Activated naive CD4-positive, alpha-beta T cell treated with anti-CD3 and anti-CD28 coated beads for 36 hours (primary cell): ENCODE measurements at regions not wholly inside any gene's neighbourhood (a gene's known extent, or its start where the extent isn't known, plus 50 kb on each side); places are given as distances from the start of the nearest gene placed in this dataset.

Experiments used
- CTCF ChIA-PET: fragments of 350-600 bp; sonication (Branson Sonifier 250); formaldehyde crosslinking; loops from one replicate; lab custom pipeline; 2021; ENCODE audit warnings: antibody characterized with exemption; lab: Charles Lee
- DNase-seq: peaks from one replicate; pipeline ENCODE4 v3.0.0-alpha.2; 2020
- H3K27ac Mint-ChIP-seq: one replicate; pipeline ENCODE4 v1.8.0; 2021; ENCODE audit warnings: mild to moderate bottlenecking, mixed read lengths
- H3K27me3 Mint-ChIP-seq: one replicate; pipeline ENCODE4 v1.8.0; 2021; ENCODE audit warnings: low read depth, mixed read lengths
- H3K36me3 Mint-ChIP-seq: one replicate; pipeline ENCODE4 v1.8.0; 2021; ENCODE audit warnings: low read depth, mixed read lengths
- H3K4me1 Mint-ChIP-seq: one replicate; pipeline ENCODE4 v1.8.0; 2021; ENCODE audit warnings: low read depth, mixed read lengths
- H3K4me3 Mint-ChIP-seq: one replicate; pipeline ENCODE4 v1.8.0; 2021; ENCODE audit warnings: mild to moderate bottlenecking, moderate library complexity, mixed read lengths
- H3K9me3 Mint-ChIP-seq: one replicate; pipeline ENCODE4 v1.8.0; 2021; ENCODE audit warnings: mixed read lengths
- intact Hi-C: fragments of 100-400 bp; cut with micrococcal nuclease; formaldehyde crosslinking; loops from one replicate; pipeline ENCODE4 v1.15.1; 2023

GRCh38 chr16:79863128-79864031 lies 262.8 kb upstream of the MAF start:
- Mint-ChIP-seq H3K27ac (no peak overlapping the region), H3K9me3 (no peaks in the 10 kb centered on the region), H3K4me1 (no peaks in the 10 kb centered on the region), H3K27me3 (peaks cover 2% of the 10 kb centered on the region), H3K36me3 (no peaks in the 10 kb centered on the region), H3K4me3 (no peak overlapping the region)
- intact Hi-C loops = no loop called here
- no peak for DNase-seq
- CTCF ChIA-PET = interaction anchor here (0.7 kb wide), 1 partner anchor 235 kb away, joined by 3 read pairs; no protein-coding TSS in a partner anchor

- no peaks in the 10 kb centered on the region for H3K27me3 Mint-ChIP-seq
- peaks cover 1% of the 10 kb centered on the region for H3K9me3 Mint-ChIP-seq
- H3K4me1 Mint-ChIP-seq = no peaks in the 10 kb centered on the region
- H3K4me3 Mint-ChIP-seq = no peak overlapping the region
- no peaks in the 10 kb centered on the region for H3K36me3 Mint-ChIP-seq
- no peak overlapping the region for H3K27ac Mint-ChIP-seq
- no peak for DNase-seq
- intact Hi-C loops = no loop called here
- CTCF ChIA-PET = interaction anchor here (0.7 kb wide), 1 partner anchor 234 kb away, joined by 3 read pairs; no protein-coding TSS in a partner anchor
Observed at GRCh38 chr16:79862601-79863000, 262.1 kb upstream of the MAF start.

GRCh38 chr16:79856581-79856980 lies 256.0 kb upstream of the MAF start:
- Mint-ChIP-seq H3K36me3 (peaks cover 4% of the 10 kb centered on the region), H3K27me3 (peaks cover 3% of the 10 kb centered on the region), H3K4me3 (no peak overlapping the region), H3K9me3 (peaks cover 22% of the 10 kb centered on the region), H3K27ac (no peak overlapping the region), H3K4me1 (no peaks in the 10 kb centered on the region)
- CTCF ChIA-PET = no interaction called here
- DNase-seq = no peak
- intact Hi-C loops = no loop called here

- H3K36me3 Mint-ChIP-seq = peaks cover under 1% of the 10 kb centered on the region
- no peaks in the 10 kb centered on the region for H3K27me3 Mint-ChIP-seq
- no peak overlapping the region for H3K27ac Mint-ChIP-seq
- no peak for DNase-seq
- H3K4me3 Mint-ChIP-seq = no peak overlapping the region
- intact Hi-C loops = no loop called here
- CTCF ChIA-PET = no interaction called here
- H3K4me1 Mint-ChIP-seq = peaks cover 5% of the 10 kb centered on the region
- peaks cover 11% of the 10 kb centered on the region for H3K9me3 Mint-ChIP-seq
Observed at GRCh38 chr16:79850348-79850747, 249.8 kb upstream of the MAF start.

- no peak overlapping the region for H3K27ac Mint-ChIP-seq
- H3K4me1 Mint-ChIP-seq = peaks cover 12% of the 10 kb centered on the region
- H3K9me3 Mint-ChIP-seq = peaks cover 5% of the 10 kb centered on the region
- H3K27me3 Mint-ChIP-seq = no peaks in the 10 kb centered on the region
- H3K36me3 Mint-ChIP-seq = no peaks in the 10 kb centered on the region
- CTCF ChIA-PET = no interaction called here
- DNase-seq = no peak
- intact Hi-C loops = loop anchor here (5.0 to 10.0 kb wide), 3 partner anchors 77 to 1074 kb away; no protein-coding TSS in a partner anchor
- H3K4me3 Mint-ChIP-seq = no peak overlapping the region
Observed at GRCh38 chr16:79849119-79849518, 248.6 kb upstream of the MAF start.

GRCh38 chr16:79848719-79849118 lies 248.2 kb upstream of the MAF start:
- DNase-seq = no peak
- Mint-ChIP-seq H3K27me3 (no peaks in the 10 kb centered on the region), H3K27ac (no peak overlapping the region), H3K4me1 (peaks cover 16% of the 10 kb centered on the region), H3K36me3 (no peaks in the 10 kb centered on the region), H3K4me3 (no peak overlapping the region), H3K9me3 (peaks cover 5% of the 10 kb centered on the region)
- CTCF ChIA-PET = no interaction called here
- intact Hi-C loops = loop anchor here (5.0 to 10.0 kb wide), 3 partner anchors 76 to 1074 kb away; no protein-coding TSS in a partner anchor

- no peaks in the 10 kb centered on the region for H3K27me3 Mint-ChIP-seq
- H3K9me3 Mint-ChIP-seq = no peaks in the 10 kb centered on the region
- intact Hi-C loops = loop anchor here (5.0 to 10.0 kb wide), 3 partner anchors 75 to 1073 kb away; no protein-coding TSS in a partner anchor
- H3K36me3 Mint-ChIP-seq = no peaks in the 10 kb centered on the region
- no peak overlapping the region for H3K4me3 Mint-ChIP-seq
- peaks cover 19% of the 10 kb centered on the region for H3K4me1 Mint-ChIP-seq
- DNase-seq = no peak
- CTCF ChIA-PET = no interaction called here
- H3K27ac Mint-ChIP-seq = no peak overlapping the region
Observed at GRCh38 chr16:79847569-79847968, 247.0 kb upstream of the MAF start.

- H3K36me3 Mint-ChIP-seq = no peaks in the 10 kb centered on the region
- no peak overlapping the region for H3K4me3 Mint-ChIP-seq
- no peaks in the 10 kb centered on the region for H3K9me3 Mint-ChIP-seq
- no peak overlapping the region for H3K27ac Mint-ChIP-seq
- CTCF ChIA-PET = no interaction called here
- intact Hi-C loops = loop anchor here (5.0 to 10.0 kb wide), 3 partner anchors 75 to 1072 kb away; no protein-coding TSS in a partner anchor
- DNase-seq = no peak
- H3K4me1 Mint-ChIP-seq = peaks cover 19% of the 10 kb centered on the region
- no peaks in the 10 kb centered on the region for H3K27me3 Mint-ChIP-seq
Observed at GRCh38 chr16:79847101-79847500, 246.6 kb upstream of the MAF start.

GRCh38 chr16:79845734-79846135 lies 245.2 kb upstream of the MAF start:
- H3K27ac Mint-ChIP-seq = no peak overlapping the region

GRCh38 chr16:79845033-79845733 lies 244.6 kb upstream of the MAF start:
- Mint-ChIP-seq H3K27me3 (peaks cover 4% of the 10 kb centered on the region), H3K4me1 (peaks cover 19% of the 10 kb centered on the region), H3K27ac (no peak overlapping the region), H3K36me3 (no peaks in the 10 kb centered on the region), H3K9me3 (no peaks in the 10 kb centered on the region), H3K4me3 (no peak overlapping the region)
- CTCF ChIA-PET = no interaction called here
- DNase-seq = peak; percentile 37
- intact Hi-C loops = loop anchor here (5.0 to 10.0 kb wide), 3 partner anchors 73 to 1070 kb away; no protein-coding TSS in a partner anchor

More at GRCh38 chr16:79845734-79846135, 245.2 kb upstream of the MAF start:
- no peak overlapping the region for H3K4me3 Mint-ChIP-seq
- peak; percentile 16 for DNase-seq
- no peaks in the 10 kb centered on the region for H3K36me3 Mint-ChIP-seq
- no peaks in the 10 kb centered on the region for H3K9me3 Mint-ChIP-seq
- peaks cover 4% of the 10 kb centered on the region for H3K27me3 Mint-ChIP-seq
- CTCF ChIA-PET = no interaction called here
- H3K4me1 Mint-ChIP-seq = peaks cover 19% of the 10 kb centered on the region
- intact Hi-C loops = loop anchor here (5.0 to 10.0 kb wide), 3 partner anchors 73 to 1071 kb away; no protein-coding TSS in a partner anchor

- H3K27ac Mint-ChIP-seq = no peak overlapping the region
- intact Hi-C loops = loop anchor here (5.0 to 10.0 kb wide), 5 partner anchors 72 to 1070 kb away; no protein-coding TSS in a partner anchor
- H3K4me3 Mint-ChIP-seq = no peak overlapping the region
- CTCF ChIA-PET = no interaction called here
- no peak for DNase-seq
- H3K4me1 Mint-ChIP-seq = peaks cover 17% of the 10 kb centered on the region
- H3K36me3 Mint-ChIP-seq = no peaks in the 10 kb centered on the region
- H3K27me3 Mint-ChIP-seq = peaks cover 4% of the 10 kb centered on the region
- H3K9me3 Mint-ChIP-seq = no peaks in the 10 kb centered on the region
Observed at GRCh38 chr16:79844603-79845002, 244.1 kb upstream of the MAF start.

GRCh38 chr16:79843631-79844043 lies 243.1 kb upstream of the MAF start:
- H3K36me3 Mint-ChIP-seq = no peaks in the 10 kb centered on the region
- intact Hi-C loops = loop anchor here (5.0 to 10.0 kb wide), 4 partner anchors 216 to 1069 kb away; no protein-coding TSS in a partner anchor
- H3K9me3 Mint-ChIP-seq = no peaks in the 10 kb centered on the region
- DNase-seq = peak; percentile 37
- peaks cover 17% of the 10 kb centered on the region for H3K4me1 Mint-ChIP-seq
- no peak overlapping the region for H3K27ac Mint-ChIP-seq
- CTCF ChIA-PET = interaction anchor here (0.6 kb wide), 1 partner anchor 54 kb away, joined by 4 read pairs; no protein-coding TSS in a partner anchor
- H3K4me3 Mint-ChIP-seq = no peak overlapping the region
- peaks cover 4% of the 10 kb centered on the region for H3K27me3 Mint-ChIP-seq
